Endothelial cell of umbilical vein (primary cell): ENCODE measurements at regions not wholly inside any gene's neighbourhood (a gene's known extent, or its start where the extent isn't known, plus 50 kb on each side); places are given as distances from the start of the nearest gene placed in this dataset.

Source experiments
- BruUV-seq: library from RNA; stranded (reverse); fragments of 400-500 nt; replicated peaks from 2 replicates; lab custom pipeline; 2021; lab: Mats Ljungman, UMichigan
- CTCF ChIA-PET: fragments of 300-600, 350-600 bp; sonication (Branson Sonifier 250); formaldehyde crosslinking; loops from one replicate; lab custom pipeline; 2021; ENCODE audit warnings: antibody characterized with exemption, inconsistent platforms; lab: Charles Lee
- POLR2A ChIA-PET: fragments of 300-600, 350-600 bp; sonication (Branson Sonifier 250); formaldehyde crosslinking; loops from one replicate; lab custom pipeline; 2021; ENCODE audit warnings: antibody characterized with exemption, inconsistent platforms; lab: Charles Lee
- DNase-seq: peaks from one replicate; pipeline ENCODE4 v3.0.0-alpha.2; 2011; ENCODE audit warnings: low read depth, low spot score
- FAIRE-seq: peaks from 2 replicates; lab custom pipeline; 2011; peaks lifted over from hg19 to GRCh38; lab: Jason Lieb, UNC
- H2AFZ ChIP-seq: 2 replicates; pipeline ENCODE4 v1.6.0; 2012; ENCODE audit warnings: low read depth, low read length, control low read depth, inconsistent platforms
- H3K27ac ChIP-seq: 2 replicates; pipeline ENCODE4 v1.5.1; 2011; ENCODE audit warnings: low read depth, mild to moderate bottlenecking, control low read depth, low read length, moderate library complexity; ENCODE audit not compliant: insufficient read depth
- H3K27me3 ChIP-seq, 2 experiments: 2 replicates each; pipeline versions ENCODE4 v1.6.0 to v1.6.1; 2011; ENCODE audit warnings: low read length in 2 of 2, mixed read lengths in 1 of 2; ENCODE audit not compliant: control insufficient read depth in 2 of 2, insufficient read depth in 2 of 2
- H3K36me3 ChIP-seq, 2 experiments: 2 replicates in 1 of 2; 3 replicates in 1 of 2; pipeline ENCODE4 v1.5.1; 2011; ENCODE audit warnings: low read length in 2 of 2, mild to moderate bottlenecking in 1 of 2, moderate library complexity in 1 of 2; ENCODE audit not compliant: control insufficient read depth in 2 of 2, insufficient read depth in 2 of 2; ENCODE audit errors: extremely low read depth in 1 of 2
- H3K4me1 ChIP-seq: 3 replicates; pipeline ENCODE4 v1.5.1; 2011; ENCODE audit warnings: mild to moderate bottlenecking, low read length; ENCODE audit not compliant: control insufficient read depth, insufficient read depth; ENCODE audit errors: extremely low read depth
- H3K4me2 ChIP-seq: 2 replicates; pipeline ENCODE4 v1.6.1; 2011; ENCODE audit warnings: low read length, control low read depth, mixed read lengths; ENCODE audit not compliant: insufficient read depth
- H3K4me3 ChIP-seq, 3 experiments: fragments of 200-600 bp in 1 of 3; sonication (generic), shearing (Covaris generic) in 1 of 3; replicated peaks in 1 of 3; 2 replicates each; pipeline ENCODE4 v1.5.1; 2011 to 2016; ENCODE audit warnings: control low read depth in 3 of 3, low read length in 3 of 3, mild to moderate bottlenecking in 2 of 3, inconsistent platforms in 1 of 3, low read depth in 1 of 3, moderate library complexity in 1 of 3; ENCODE audit not compliant: insufficient read depth in 1 of 3
- H3K79me2 ChIP-seq: 2 replicates; pipeline ENCODE4 v1.6.0; 2012; ENCODE audit warnings: low read length, inconsistent platforms; ENCODE audit not compliant: control insufficient read depth, insufficient read depth
- H3K9ac ChIP-seq: replicated peaks from 2 replicates; pipeline ENCODE3; 2011; ENCODE audit warnings: low read length, control low read depth; ENCODE audit not compliant: insufficient read depth; ENCODE audit errors: extremely low read depth
- H3K9me1 ChIP-seq: replicated peaks from 3 replicates; pipeline ENCODE4 v1.6.0; 2011; ENCODE audit warnings: mild to moderate bottlenecking, low read length; ENCODE audit not compliant: control insufficient read depth, insufficient read depth; ENCODE audit errors: extremely low read depth
- H3K9me3 ChIP-seq: replicated peaks from 2 replicates; pipeline ENCODE4 v1.5.1; 2012; ENCODE audit warnings: low read length, inconsistent platforms; ENCODE audit not compliant: control insufficient read depth, insufficient read depth
- H4K20me1 ChIP-seq: replicated peaks from 2 replicates; pipeline ENCODE3; 2011; ENCODE audit warnings: mild to moderate bottlenecking, low read length; ENCODE audit not compliant: control insufficient read depth, insufficient read depth; ENCODE audit errors: extremely low read depth
- CTCF ChIP-seq, 2 donors: IDR thresholded peaks; 1 replicate in 1 of 2; 2 replicates in 1 of 2; pipeline ENCODE4 v1.5.1; 2011; ENCODE audit warnings: low read length in 2 of 2, mild to moderate bottlenecking in 2 of 2, moderate library complexity in 2 of 2, control low read depth in 1 of 2, inconsistent platforms in 1 of 2, low read depth in 1 of 2; ENCODE audit not compliant: insufficient read depth in 1 of 2; ENCODE audit errors: extremely low read depth in 1 of 2
- EZH2 ChIP-seq: IDR thresholded peaks from 2 replicates; pipeline ENCODE4 v1.6.1; 2012; ENCODE audit warnings: borderline replicate concordance, low read depth, mild to moderate bottlenecking, moderate library complexity, low read length, inconsistent platforms; ENCODE audit not compliant: severe bottlenecking
- FOS ChIP-seq: IDR thresholded peaks from 2 replicates; pipeline ENCODE4 v1.6.1; 2011; ENCODE audit warnings: mild to moderate bottlenecking, low read length, moderate library complexity, borderline replicate concordance; ENCODE audit not compliant: insufficient read depth
- JUN ChIP-seq: IDR thresholded peaks from 2 replicates; pipeline ENCODE4 v1.6.1; 2011; ENCODE audit warnings: borderline replicate concordance, low read depth; ENCODE audit not compliant: insufficient read length, insufficient read depth
- POLR2A ChIP-seq: IDR thresholded peaks from 2 replicates; pipeline ENCODE4 v1.6.1; 2012; ENCODE audit warnings: low read depth, mild to moderate bottlenecking, control low read depth, low read length
- POLR2AphosphoS5 ChIP-seq: IDR thresholded peaks from 2 replicates; pipeline ENCODE4 v1.6.1; 2012; ENCODE audit warnings: low read depth, mild to moderate bottlenecking, control low read depth, low read length, moderate library complexity; ENCODE audit not compliant: insufficient read depth
- dilution Hi-C: fragments of 300-500 bp; cut with MboI; formaldehyde crosslinking; loops from one replicate; pipeline ENCODE4 v1.15.0; 2019; ENCODE audit warnings: low sequenced_read_pairs; ENCODE audit not compliant: extremely low pct_ligation_motif_present
- intact Hi-C: fragments of 100-400 bp; cut with micrococcal nuclease; formaldehyde crosslinking; loops from one replicate; pipeline ENCODE4 v1.10.0; 2022

DNA sequence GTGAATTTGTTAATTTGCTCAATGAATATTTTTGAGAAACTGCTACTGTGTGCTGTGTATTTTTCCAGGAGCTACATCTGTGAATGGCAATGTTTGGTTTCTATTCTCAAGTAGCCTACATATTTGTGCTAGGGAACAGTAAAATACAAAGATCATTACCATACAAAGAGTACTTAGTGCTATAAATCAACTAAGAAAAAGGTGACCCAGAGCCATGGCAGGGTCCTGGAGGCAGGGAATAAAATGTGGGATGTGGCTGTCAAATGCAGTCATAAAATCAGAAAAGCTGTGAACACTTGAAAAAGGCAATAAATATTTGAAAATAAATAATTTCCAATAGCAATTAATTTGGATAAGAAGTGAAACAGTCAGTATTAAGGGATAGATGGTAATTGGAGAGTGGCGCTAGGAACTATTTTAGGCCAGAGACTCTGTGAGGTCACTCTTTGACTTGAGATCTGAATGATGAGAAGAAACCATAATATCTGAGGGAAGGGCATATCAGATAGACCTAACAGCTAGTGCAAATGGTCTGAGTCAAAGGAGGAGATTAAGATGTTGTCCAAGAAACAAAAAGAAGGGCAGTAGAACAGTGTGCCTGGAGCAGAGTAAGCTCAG is 98.8 kb downstream of the MANEA start:
- H3K9me1 ChIP-seq = no peaks in the 10 kb centered on the region
- dilution Hi-C loops = no loop called here
- no peak for DNase-seq
- H2AFZ ChIP-seq = no peak overlapping the region
- no peaks in the 10 kb centered on the region for H3K27me3 ChIP-seq
- no peak overlapping the region for H3K27ac ChIP-seq
- no TSS peak for BruUV-seq
- no peak for FAIRE-seq
- H4K20me1 ChIP-seq = no peaks in the 10 kb centered on the region
- H3K4me1 ChIP-seq = no peaks in the 10 kb centered on the region
- POLR2A ChIA-PET = no interaction called here
- H3K79me2 ChIP-seq = no peaks in the 10 kb centered on the region
- no peaks in the 10 kb centered on the region for H3K36me3 ChIP-seq
- no peak overlapping the region for H3K4me2 ChIP-seq
- intact Hi-C loops = no loop called here
- H3K9ac ChIP-seq = no peak overlapping the region
- H3K4me3 ChIP-seq = no peak overlapping the region
- TF ChIP-seq FOS = no peak
- TF ChIP-seq EZH2 = no peak
- no peak for TF ChIP-seq POLR2A
- CTCF ChIA-PET = no interaction called here
- H3K9me3 ChIP-seq = no peaks in the 10 kb centered on the region

DNA sequence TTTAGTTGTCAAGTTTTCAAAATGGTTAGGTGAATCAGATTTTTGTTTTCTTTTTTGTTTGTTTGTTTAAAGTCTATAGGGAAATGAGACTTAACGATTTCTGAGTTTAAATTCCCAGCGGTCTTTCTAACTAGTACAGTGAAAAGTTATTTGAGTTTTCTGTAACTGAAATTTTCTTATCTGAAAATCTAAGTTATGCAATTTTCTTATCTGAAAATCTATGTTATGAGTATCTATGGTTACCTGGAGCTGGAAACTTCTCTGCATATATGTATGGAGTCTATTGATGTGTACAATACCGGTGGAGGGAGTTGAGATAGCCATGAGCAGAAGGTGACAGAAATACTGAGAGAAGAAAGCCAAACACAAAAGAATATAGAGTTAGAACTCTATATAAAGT is 102.6 kb downstream of the MANEA start:
- dilution Hi-C loops (no loop called here), intact Hi-C loops (no loop called here)
- no peak for DNase-seq
- H3K9me3 ChIP-seq = peaks cover 2% of the 10 kb centered on the region
- H4K20me1 ChIP-seq = no peaks in the 10 kb centered on the region
- no peaks in the 10 kb centered on the region for H3K27me3 ChIP-seq
- no TSS peak for BruUV-seq
- H3K4me3 ChIP-seq = no peak overlapping the region
- H3K36me3 ChIP-seq = no peaks in the 10 kb centered on the region
- no peak for TF ChIP-seq CTCF (IDR thresholded peaks at IDR 0.05; ENCODE audit: extremely low read depth in 1 of 2, insufficient read depth in 1 of 2, low read depth in 1 of 2, low read length in 2 of 2)
- TF ChIP-seq EZH2 = no peak
- TF ChIP-seq JUN = no peak
- no peak for TF ChIP-seq POLR2AphosphoS5
- H3K9me1 ChIP-seq = no peaks in the 10 kb centered on the region
- H3K27ac ChIP-seq = no peak overlapping the region
- H3K9ac ChIP-seq = no peak overlapping the region
- POLR2A ChIA-PET = no interaction called here
- H3K4me2 ChIP-seq = no peak overlapping the region
- no peaks in the 10 kb centered on the region for H3K79me2 ChIP-seq
- FAIRE-seq = no peak
- no peaks in the 10 kb centered on the region for H3K4me1 ChIP-seq
- CTCF ChIA-PET = no interaction called here
- no peak overlapping the region for H2AFZ ChIP-seq
